NCI-H226 (cell line): ENCODE measurements at regions not wholly inside any gene's neighbourhood (a gene's known extent, or its start where the extent isn't known, plus 50 kb on each side); places are given as distances from the start of the nearest gene placed in this dataset.
"Not testable (repeated sequence)": the region's sequence is repeated elsewhere in the genome, so short reads cannot be mapped to it uniquely, and the experiment has no call there.

Experiments
- DNase-seq: peaks from one replicate; pipeline ENCODE4 v3.0.0-alpha.2; 2015

DNA sequence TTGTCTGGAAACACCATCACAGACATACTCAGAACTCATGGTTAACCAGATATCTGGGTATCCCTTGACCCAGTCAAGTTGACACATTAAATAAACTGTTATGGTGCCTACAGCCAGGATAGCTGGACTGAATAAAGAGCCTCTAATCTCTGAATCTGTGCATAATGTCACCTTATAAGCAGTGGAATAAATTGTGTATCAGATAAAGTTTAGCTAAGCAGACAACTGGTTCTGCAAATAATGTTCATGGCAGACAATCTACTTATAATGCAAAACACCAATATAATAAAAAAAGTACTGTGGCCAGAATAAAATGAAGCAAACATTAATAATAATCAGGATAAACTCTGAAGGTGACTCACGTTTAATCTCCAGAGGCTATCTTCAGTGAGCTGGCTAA, 628.5 kb upstream of the FAT3 start:
- DNase-seq, result no peak

DNA sequence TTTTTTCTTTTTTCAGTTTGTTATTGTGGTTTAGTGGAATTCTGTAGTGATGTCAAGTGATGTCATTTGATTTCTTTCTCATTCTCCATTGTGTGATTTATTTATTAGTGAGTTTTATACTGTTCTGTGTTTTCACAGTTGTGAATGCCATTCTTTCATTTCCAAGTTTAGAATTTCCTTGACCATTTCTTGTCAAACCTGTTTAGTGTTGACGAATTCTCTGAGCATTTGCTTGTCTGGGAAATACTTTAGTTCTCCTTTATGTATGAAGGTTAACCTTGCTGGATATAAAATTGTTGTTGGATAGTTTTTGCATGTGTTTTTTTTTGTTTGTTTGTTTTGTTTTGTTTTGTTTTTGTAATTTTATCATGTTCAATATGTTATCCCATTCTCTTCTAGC, 633.6 kb upstream of the FAT3 start:
- DNase-seq, result no peak

DNA sequence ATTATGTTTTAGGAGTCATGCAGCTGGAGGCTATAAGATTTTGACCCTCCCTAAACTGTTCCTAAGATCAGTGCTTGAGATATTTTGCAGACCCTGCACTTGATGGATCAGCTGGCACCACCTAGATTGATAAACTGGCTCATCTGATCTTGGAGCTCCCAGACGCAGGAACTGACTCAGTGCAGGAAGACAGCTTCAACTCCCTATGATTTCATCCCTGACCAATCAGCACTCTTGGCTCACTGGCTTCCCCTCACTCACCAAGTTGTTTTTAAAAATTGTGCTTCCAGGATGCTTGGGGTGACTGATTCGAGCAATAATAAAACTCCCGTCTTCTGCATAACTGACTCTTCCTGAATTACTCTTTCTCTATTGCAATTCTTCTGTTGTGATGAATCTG, 637.5 kb upstream of the FAT3 start:
- DNase-seq, result peak; percentile 9

DNA sequence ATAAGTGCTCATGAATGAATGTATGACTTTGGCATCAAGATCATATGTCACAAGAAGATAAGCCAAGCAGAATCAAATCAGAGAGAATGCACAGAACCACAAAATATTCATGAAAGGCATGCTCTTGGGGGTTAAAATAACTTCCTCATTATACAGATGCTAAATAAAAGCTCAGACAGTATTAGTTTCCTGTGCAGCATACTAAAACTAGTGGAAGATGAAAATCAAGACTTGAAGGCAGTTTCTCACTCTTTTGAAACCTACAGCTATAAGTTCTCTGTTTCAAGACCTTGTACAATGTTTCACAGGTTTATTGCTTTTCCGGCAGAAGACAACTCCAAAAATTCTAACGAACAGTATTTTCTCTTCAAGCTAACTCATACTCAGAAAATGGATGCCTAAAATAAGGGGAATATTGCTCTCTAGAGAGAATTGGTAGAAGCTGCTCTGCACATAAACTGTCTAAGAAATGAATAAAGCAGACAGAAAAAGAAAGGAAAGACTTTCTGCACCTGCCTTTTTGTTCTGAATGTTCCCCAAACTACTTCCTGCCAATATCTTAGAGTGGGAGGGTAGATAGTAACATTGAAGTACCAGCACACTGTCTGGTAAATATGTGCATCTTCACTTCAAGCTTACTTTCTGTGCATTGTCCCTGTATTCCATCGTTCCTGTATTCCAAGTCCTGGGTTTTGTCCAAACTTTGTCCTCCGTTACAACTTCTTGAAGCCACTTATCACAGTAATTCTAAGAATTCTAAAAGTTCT, 639.4 kb upstream of the FAT3 start:
- no peak for DNase-seq

DNA sequence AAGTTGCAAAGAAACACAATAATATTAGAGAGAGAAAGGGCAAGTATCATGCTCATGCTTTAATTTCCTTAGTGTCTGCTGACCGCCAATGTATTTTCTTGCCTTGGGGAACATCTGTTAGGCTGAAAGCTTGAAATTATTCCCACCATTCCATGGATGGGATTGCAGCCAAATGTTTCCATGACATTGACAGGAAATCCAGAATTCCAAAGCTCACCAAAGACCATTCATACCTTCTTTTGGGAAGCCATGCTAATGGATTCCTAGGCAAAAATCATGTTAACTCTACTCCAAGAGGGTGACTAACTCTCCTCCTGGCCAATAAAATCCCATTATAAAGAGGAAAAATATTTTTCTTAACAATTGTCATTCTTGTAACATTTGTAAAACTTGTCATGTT, 661.4 kb upstream of the FAT3 start:
- no peak for DNase-seq

DNA sequence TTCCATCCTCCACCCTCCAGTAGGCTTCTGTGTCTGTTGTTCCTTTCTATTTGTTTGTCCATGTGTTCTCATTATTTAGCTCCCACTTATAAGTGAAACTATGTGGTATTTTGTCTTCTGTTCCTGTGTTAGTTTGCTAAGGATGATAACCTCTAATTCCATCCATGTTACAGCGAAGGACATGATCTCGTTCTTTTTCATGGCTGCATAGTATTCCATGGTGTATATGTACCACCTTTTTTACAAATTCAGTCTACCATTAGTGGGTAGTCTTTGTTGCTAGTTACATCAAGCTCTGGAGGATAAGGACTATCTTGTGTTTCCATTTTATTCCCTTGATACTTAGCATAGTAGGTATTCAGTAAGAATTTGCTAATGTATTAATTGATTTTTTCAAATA, 664.2 kb upstream of the FAT3 start:
- no peak for DNase-seq

DNA sequence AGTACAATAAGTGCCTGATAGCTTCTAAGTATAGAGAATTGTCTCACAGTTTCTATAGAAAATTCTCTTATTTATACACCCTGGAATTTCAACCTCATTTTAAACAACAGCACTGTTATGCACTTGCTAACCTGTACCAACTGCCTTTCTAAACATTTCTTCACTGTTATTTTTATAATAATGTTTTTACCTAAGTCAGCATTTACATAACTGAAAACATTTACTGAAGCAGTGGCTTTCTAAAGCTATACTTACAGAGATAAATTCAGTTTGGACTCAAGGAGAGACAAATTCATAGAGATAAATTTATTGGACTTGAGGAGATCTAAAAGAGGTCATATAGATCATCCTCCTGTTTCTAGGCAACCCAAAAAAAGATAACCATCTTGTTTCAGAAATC, 686.6 kb upstream of the FAT3 start:
- no peak for DNase-seq

DNA sequence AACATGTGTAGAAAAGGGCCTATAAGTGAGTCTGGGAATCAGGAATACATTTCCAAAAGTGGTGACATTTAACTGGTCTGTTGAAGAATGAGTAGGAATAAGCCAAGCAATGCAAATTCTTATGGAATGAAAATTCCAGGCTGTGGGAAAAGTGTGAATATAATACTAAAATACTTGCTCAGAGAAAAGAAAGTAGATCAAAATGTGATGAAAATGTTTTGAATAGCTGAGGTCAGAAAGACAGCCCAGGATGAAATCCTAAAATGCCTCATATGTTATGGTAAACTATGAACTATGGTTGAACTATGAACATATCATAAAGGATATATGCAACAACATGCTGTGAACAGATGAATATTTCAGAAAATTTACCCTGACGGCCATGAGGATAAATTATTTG, 688.3 kb upstream of the FAT3 start:
- no peak for DNase-seq

DNA sequence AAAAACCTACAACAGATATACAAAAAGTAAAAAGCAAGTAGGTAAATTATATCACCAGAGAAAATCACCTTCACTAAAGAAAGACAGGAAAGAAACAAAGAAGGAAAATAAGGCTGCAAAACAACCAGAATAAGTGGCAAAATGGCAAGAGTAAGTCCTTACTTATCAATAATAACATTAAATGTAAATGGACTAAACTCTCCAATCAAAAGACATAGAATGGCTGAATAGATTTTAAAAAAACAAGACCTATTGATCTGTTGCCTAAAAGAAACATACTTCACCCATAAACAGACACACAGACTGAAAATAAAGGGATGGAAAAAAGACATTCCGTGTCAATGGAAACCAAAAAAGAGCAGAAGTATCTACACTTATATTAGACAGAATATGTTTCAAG, 695.7 kb upstream of the FAT3 start:
- DNase-seq, result no peak

DNA sequence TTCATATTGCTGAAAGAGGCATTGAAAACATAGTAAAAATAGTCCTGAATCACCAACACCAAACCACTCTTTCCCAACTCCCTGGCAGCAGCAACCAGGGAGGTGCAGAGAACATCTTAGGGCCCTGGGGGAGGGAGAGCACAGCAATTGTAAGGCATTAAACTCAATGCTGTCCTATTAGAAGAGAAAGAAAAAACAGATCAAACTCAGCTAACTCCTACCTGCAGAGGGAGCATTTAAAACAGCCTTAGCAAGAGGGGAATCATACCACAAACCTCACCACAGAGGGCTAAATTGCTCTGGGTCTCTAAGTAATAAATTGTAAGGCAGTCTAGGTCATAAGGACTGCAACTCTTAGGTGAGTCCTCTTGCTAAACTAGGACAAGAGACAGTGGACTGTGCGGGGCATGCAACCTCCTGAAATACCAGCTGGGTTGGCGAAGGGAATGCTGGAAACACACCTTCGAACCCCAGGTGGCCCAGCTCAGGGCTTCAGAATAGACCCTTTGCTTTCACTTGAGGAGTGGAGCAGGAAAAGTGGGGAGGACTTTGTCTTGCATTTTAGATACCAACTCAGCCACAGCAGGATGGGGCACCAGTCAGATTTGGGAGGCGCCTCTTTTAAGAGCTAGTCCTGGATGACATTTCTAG, 697.1 kb upstream of the FAT3 start:
- no peak for DNase-seq

DNA sequence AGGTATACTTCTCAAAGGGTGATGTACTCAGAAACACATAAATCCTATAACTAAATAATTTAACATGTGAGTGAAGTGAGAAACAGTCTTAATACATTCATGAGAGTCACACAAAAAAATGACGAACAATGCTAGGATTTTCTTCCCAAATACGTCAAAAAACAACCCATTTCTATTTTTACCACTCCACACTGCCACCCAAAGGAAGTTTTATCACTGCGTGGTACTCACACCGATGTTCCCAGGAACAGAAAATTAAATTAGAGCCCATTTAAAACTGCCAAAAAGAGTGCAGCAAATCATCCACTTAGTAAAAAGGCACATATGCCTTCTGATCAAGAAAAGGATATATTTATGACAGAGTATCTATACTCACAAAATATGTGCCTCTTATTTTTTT, 710.9 kb upstream of the FAT3 start:
- DNase-seq, result no peak

DNA sequence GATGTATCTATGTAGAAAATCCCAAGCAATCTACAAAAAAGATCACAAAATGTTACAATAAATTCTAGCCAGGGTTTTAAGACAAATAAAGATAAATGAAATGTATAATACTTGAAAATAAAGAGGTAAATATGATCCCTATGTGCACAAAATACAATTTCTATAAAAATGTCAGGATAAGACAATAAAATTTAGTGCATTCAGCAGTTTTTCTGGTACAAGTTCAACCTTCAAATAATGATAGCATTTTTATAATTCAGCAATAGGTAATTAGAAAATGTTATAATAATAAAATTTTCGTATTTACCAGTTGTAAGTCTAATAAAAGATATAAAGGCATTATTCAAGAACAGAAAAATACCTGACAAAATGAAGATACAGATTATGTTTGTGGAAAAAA, 726.8 kb upstream of the FAT3 start:
- no peak for DNase-seq

DNA sequence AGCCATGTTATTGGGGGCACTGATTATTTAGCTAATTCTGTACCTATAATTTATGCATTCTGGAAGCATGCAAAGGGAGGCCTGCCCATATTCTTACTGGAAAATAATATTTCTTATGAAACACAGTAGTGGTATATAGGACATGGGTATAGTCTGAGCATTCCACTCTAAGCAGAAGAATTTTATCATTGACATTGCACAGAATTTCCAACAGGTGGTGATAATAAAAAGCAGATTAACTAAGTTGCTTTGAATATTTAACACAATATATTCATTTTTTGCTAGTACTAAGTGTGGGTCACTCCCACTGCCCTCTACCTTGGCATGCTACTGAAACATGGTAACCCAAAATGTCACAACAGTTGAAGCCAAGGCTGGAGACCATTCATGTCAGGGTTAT, 728.8 kb upstream of the FAT3 start:
- no peak for DNase-seq

DNA sequence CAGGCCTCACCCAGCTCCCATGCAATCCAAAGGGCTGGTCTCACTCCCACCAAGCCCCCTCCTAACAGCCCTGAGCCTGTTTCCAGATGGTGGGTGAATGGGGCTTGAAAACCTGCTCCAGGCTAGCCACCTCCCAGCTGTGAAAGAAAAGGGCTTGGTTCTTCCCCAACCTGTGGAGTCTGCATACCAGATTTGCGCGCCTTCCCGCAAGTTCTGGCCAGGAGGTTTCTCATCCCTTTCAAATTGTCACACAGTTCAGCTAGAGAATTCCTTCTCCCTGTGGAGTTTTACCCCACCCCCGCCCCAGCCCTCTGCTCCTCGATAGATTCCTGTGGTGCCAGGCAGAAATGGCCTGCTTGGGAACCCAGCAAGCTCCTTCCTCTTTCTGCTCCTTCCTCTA, 734.6 kb upstream of the FAT3 start:
- DNase-seq, result no peak

DNA sequence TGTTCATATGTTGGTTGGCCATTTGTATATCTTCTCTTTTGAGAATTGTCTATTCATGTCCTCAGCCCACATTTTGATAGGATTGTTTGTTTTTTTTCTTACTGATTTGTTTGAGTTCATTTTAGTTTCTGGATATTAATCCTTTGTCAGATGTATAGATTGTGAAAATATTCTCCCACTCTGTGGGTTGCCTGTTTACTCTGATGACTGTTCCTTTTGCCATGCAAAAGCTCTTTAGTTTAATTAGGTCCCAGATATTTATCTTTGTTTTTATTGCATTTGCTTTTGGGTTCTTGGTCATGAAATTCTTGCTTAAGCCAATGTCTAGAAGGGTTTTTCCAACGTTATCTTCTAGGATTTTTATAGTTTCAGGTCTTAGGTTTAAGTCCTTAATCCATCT, 740.7 kb upstream of the FAT3 start:
- not testable (repeated sequence) for DNase-seq

DNA sequence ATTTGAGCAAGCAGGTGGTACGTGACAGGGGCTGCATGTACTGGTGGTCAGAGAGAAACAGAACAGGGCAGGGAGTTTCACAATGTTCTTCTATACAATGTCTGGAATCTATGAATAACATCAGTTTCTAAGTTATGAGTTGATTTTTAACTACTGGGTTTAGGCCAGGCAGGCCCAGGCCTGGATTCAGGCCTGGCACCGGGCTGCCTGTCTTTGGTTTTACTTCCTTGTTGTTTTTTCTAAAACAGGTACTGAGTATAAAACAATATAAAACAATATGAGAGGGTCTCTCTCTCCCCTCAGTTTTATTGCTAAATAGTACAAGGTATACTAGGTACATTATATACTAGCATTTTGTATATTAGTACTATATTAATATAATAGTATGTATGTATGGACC, 742.7 kb upstream of the FAT3 start:
- DNase-seq, result not testable (repeated sequence)

DNA sequence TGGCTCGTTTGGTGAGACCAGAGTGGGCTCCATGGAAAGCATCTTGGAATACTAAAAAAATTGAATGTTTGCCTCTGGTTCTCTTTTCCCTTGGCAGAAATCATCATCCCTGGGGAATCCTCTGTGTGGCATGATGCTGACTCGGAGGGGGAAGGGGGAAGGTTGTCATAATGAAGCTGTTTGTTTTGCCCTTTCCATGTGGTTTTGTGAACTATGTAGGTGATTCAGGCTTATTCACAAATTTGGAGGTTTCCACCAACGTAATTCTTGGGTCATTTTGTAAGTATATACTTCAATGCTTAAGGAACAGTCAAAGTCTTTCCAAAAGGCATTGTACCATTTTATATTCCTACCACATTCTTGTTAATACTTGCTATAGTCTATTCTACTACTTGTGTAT, 754.0 kb upstream of the FAT3 start:
- no peak for DNase-seq

DNA sequence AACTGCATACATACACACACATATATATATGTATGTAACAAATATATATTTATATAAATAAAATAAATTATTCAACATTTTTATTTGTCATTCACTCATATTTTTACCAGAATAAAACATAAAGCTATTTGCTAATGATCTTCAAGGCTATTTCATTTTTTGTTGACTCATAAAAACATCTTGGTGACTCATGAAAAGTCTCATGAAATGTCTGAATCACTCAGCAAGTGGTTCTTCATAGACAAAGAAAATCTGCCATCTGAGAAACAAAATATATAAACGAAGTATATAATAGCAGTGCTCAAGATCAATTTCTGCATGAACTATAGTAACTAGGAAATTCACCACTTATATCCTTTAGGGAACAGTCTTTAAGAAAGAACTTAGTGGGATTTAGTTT, 764.8 kb upstream of the FAT3 start:
- DNase-seq, result no peak

DNA sequence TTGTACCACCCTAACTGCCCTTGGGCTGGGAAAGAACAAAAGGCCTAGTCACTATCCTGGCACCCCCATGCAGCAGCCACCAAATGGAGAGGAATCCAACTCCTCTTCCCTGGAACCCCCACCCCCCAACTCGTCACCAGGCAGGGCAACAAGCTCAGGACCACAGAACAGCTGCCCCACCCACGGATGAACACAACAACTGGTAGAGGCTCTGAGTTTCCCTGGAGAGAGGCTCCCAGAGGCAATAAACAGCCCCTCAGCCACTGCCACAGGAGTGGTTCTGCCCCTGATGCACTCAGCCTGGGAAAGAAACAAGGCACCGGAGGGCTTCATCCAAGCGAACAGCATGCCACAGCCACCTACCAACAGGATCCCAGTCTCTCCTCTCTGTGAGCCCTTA, 778.4 kb upstream of the FAT3 start:
- no peak for DNase-seq

DNA sequence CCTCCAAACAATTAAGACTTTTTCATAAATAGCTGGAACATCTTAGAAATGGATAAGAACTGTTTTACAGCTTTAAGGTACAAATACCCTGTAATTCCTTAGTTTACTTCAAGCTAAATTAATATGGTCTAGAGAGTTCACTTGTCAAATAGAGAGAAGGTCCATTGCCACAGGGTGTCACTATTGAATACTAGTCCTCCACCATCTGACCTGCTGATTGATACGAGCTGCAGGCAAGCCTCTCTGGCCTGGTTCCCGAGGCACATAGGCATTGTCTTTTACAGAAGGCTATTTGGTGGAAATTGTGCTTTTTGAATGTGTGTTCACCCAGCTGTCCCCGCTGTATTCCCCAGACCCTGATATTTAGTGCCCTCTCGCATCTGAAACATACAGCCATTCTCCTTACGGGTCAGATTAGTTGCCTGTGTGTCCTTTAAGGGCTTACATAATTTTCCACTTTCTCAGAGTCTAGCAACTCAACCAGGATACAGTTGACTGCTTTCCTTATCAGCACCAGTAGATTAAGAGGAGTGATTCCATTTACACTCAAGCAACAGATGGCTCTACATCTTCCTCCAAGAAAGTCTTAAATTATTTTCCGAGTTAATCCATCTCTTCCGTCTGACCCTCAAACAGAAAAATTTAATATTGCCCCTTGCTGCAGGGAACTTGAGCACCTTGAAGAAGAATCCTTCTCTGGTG, 788.8 kb upstream of the FAT3 start:
- DNase-seq, result no peak

DNA sequence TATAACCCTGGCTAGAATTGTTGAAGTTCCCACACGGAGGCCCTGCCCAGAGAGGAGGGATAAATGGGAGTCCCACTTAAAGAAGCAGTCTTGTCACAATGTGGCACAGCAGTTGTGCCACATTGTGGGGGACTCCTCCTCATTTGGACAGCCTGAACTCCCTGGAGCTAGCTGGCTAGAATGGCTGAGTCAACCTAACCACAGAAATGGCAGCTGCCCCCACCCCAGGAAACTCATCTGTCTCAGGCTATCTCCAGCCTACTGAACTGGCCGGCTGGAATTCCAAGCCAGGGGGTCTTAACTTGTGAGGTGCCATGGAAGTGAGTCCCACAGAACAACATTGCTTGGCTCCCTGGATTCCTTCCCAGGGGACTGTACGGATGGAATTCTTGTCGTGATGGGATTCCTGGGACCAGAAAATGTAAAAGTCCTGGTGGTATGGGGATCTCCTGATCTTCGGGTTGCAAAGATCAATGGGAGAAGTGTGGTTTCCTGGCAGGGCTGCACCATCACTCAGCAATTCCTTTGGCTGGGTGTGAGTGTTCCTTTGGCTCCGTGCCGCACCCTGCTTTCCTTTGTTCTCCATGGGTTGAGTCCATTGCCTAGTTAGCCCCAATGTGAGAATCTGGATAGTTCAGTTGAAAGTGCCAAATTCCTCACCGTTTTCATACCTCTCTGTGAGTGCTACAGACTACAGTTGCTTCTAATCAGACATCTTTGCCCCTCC, 791.2 kb upstream of the FAT3 start:
- DNase-seq, result no peak

DNA sequence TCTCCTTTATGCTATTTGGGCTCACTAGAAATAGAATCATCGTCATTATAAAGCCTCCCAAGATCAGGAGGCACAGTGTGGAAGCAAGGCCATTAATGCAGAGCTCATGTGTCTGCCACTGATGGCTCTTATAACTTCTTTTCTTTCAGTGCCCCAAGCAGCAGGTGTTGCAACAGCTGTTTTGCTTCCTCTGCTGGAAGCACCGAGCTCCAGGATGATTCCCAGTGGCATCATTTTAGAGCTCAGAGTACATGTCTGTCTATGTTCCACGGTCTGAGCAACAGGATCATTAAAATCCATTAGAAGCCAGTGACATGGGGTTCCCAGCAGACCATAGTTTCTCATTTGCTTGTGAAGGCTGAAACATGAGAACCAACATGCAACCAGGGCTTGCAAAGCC, 803.0 kb upstream of the FAT3 start:
- DNase-seq, result no peak

DNA sequence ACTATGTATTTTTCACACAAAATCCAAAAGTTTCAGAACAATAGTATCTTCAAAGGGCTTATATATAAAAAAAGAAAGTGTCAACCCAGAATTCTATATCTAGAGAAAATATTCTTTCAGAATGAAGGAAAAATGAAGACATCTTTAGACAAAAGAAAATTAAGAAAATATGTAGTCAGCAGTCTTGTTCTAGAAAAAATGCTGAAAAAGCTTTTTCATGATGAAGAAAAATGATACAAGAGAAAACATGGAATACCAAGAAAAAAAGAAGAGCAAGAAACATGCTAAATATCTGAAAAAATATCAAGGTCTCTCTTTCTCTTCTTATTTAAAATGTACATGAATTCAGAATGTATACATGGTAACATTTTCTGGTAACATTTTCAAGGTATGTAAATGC, 816.8 kb upstream of the FAT3 start:
- no peak for DNase-seq

DNA sequence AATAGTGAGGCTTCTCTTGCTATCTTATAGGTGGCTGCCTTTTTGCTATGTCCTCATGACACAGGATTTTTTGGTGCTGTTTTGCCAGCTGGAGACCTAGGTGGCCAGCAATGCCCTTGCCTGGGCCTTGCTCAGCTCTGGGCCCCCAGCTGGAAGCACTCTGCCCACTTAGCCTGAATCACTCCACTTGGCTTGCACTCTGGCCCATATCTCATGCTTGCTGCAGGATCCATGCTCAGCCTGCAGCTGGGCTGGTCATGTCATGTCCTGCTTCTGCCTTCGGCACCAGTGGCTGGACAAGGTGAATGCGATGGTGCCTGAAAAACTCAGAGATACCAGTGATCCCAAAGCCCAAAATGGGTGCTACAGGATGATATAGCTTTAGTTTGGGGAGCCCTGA, 818.6 kb upstream of the FAT3 start:
- DNase-seq, result no peak
